ENCODE measurements at regions not wholly inside any gene's neighbourhood (a gene's known extent, or its start where the extent isn't known, plus 50 kb on each side); places are given as distances from the start of the nearest gene placed in this dataset.

DNA sequence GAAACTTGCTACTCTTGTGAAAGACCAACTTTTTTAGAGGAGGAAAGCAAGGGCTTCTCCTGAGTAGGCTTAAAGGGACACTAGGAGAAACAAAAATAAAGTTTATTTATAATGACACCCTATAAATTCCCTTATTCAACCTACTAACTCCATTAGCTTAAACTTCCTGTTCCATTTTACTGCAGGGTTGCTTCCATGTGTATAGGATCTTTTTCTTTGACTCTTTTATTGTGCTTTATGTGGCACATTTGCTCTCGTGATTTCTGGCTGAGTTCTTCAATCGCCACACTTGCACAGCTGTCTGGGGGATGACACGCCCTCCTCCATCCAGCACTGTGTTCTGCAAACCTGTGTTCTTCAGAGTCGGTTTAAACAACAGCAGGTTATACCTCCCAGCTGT is 225.7 kb upstream of the NPVF start:
- no peak for DNase-seq (ENCODE audit: low read depth)
- TF ChIP-seq, protein P1, sequence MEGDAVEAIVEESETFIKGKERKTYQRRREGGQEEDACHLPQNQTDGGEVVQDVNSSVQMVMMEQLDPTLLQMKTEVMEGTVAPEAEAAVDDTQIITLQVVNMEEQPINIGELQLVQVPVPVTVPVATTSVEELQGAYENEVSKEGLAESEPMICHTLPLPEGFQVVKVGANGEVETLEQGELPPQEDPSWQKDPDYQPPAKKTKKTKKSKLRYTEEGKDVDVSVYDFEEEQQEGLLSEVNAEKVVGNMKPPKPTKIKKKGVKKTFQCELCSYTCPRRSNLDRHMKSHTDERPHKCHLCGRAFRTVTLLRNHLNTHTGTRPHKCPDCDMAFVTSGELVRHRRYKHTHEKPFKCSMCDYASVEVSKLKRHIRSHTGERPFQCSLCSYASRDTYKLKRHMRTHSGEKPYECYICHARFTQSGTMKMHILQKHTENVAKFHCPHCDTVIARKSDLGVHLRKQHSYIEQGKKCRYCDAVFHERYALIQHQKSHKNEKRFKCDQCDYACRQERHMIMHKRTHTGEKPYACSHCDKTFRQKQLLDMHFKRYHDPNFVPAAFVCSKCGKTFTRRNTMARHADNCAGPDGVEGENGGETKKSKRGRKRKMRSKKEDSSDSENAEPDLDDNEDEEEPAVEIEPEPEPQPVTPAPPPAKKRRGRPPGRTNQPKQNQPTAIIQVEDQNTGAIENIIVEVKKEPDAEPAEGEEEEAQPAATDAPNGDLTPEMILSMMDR (conservative IDR thresholded peaks at IDR 0.05; ENCODE audit: low read depth, low read length) = no peak
- no peak overlapping the region for H3K4me3 ChIP-seq (ENCODE audit: low read depth, low read length)

DNA sequence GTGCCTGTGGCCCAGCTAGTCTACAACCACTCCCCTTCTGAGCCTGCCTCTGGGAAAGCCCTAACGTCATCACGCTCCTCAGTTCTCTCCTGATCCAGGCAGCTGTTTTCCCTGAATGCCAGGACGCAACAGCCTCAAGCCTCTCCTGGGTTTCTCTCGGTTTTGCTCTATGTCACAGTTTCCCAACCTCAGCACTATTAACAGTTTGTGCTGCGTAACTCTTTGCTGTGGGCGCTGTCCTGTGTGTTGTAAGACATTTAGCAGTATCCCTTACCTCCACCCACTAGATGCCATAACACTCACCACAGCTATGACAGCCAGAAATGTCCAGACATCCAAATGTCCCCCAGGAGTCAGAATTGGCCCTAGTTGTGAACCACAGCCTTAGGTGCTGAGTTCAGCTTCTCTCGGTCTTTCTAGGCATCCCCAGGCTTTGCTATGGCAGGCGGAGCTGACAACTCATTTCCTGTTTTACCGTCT is 226.3 kb upstream of the NPVF start:
- no peak overlapping the region for H3K4me3 ChIP-seq (ENCODE audit: low read depth, low read length)
- TF ChIP-seq, protein P1 (conservative IDR thresholded peaks at IDR 0.05; ENCODE audit: low read depth, low read length) = no peak
- no peak for DNase-seq (ENCODE audit: low read depth)

DNA sequence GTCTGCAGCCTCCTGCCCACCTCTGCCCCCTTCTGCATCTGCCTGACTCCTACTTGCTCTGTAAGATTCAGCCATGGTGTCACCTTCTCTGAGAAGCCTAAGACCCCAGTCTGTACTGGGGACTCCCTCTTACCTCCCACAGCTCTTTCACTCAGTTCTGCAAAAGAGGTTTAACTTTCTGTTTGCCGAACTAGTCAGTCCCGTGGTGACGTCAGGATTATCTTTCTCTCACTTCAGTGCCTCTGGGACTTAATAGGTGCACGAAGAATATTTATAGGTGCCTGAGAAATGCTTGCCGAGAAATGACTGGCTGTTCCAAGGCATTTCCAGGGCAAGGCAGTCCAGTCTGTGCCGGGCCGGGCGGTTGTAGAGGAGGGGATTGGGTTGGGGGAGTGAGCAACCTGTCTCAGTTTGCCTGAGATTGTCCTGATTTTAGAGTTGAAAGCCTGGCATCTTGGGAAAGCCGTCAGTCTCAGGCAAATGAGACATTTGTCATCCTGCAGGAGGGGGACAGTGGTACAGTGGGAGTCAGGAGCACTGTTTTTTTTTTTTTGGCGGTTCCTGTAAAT is 227.5 kb upstream of the NPVF start:
- TF ChIP-seq, protein P1 (conservative IDR thresholded peaks at IDR 0.05; ENCODE audit: low read depth, low read length) = no peak
- H3K4me3 ChIP-seq (ENCODE audit: low read depth, low read length) = peak overlapping the region; percentile 14
- DNase-seq (ENCODE audit: low read depth) = no peak

DNA sequence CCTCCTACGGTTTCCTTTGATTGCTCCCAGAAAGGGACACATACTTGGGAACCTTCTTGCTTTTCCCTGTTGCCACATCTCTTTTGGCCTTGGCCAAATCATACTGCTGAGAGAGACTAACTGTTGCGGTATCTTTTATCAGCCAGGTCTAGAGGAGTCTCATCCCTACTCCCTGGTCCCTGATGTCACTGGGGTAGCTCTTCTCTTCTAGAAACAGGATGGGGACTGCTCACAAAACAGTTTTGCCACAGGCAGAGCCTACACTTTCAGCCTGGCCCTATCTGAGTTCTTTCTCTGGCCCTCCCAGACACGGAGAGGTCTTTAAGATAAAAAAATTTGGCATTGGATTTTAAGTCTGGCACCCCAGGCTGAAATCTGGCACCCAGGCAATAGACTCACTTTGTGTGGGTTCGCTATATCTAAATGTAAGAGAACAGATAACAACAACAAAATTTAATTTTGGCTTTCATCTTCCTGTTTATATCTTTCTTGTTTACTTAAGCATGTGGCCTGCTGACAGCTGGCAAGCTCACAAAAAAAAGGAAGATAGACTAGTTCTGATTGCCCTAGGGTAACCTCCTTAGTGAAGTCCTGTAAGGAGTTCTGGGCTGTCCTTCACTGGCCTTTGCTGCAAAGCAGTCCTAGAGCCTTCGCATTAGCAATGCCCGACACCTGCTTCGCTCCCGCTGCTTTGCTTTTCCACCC is 228.3 kb upstream of the NPVF start:
- H3K4me3 ChIP-seq (ENCODE audit: low read depth, low read length) = no peak overlapping the region
- TF ChIP-seq, protein P1 (conservative IDR thresholded peaks at IDR 0.05; ENCODE audit: low read depth, low read length) = no peak
- no peak for DNase-seq (ENCODE audit: low read depth)

DNA sequence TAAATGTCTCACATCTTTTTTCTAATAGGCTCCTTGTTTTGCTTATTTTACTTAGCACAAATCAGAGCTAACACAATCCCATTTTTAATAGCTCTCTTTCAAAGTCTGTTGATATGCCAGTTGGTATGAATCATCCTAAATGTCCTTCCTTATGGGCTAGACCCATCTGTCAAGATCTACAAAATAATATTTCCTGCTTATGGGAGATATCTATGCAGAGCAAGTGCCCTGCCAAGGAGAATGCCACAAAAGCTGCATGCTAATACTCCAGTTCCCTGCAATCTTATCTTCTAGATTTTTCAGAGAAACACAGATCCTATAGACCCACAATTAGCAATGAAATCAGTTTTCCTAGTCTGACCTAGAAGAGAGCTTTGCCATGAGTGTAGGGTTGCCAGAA is 230.8 kb upstream of the NPVF start:
- H3K4me3 ChIP-seq (ENCODE audit: low read depth, low read length) = no peak overlapping the region
- DNase-seq (ENCODE audit: low read depth) = no peak
- TF ChIP-seq, protein P1 (conservative IDR thresholded peaks at IDR 0.05; ENCODE audit: low read depth, low read length) = no peak

DNA sequence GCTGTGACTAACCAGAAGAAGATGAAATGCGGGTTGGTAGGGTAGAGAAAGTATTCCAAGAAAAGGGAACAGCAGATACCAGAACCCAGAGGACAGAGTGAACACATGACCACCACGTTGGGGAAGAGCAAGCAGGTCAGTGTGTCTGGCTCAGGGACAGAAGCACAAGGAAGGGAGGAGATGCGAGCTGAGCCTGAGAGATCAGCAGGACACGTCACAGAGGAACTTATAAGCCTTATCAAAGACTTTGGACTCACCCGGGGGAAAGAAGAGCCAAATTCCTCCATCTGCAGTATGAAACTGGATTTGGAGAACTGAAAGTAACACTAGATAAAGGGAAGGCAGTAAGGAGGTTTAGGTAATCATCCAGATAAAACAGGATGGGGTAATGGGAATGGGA is 232.1 kb upstream of the NPVF start:
- no peak for DNase-seq (ENCODE audit: low read depth)
- TF ChIP-seq, protein P1 (conservative IDR thresholded peaks at IDR 0.05; ENCODE audit: low read depth, low read length) = no peak
- H3K4me3 ChIP-seq (ENCODE audit: low read depth, low read length) = no peak overlapping the region

DNA sequence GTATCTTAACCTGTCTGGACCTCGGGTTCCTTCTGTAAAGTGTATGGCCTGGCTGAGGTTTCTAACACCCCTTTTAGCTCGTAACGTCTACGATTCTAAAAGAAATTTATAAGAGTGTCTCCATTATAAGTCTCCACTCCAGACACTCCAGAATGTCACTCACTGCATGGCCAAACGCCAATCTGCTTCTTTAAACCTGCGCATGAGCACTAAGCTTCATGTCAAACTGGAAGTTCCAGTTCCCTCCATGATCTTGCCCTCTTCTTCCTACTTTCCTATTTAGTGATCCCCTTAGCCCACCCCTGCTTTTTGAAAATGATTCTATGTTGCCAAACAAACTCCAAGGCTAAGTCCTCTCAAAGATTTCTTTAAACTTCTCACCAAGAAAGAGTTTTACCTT is 241.4 kb upstream of the NPVF start:
- no peak overlapping the region for H3K4me3 ChIP-seq (ENCODE audit: low read depth, low read length)
- no peak for DNase-seq (ENCODE audit: low read depth)
- TF ChIP-seq, protein P1 (conservative IDR thresholded peaks at IDR 0.05; ENCODE audit: low read depth, low read length) = no peak
